ENCODE measurements at regions not wholly inside any gene's neighbourhood (a gene's known extent, or its start where the extent isn't known, plus 50 kb on each side); places are given as distances from the start of the nearest gene placed in this dataset.
A peak's percentile ranks its signal among the peaks of the same experiment; 100 is the strongest.
"Not testable (repeated sequence)": the region's sequence is repeated elsewhere in the genome, so short reads cannot be mapped to it uniquely, and the experiment has no call there.

DNA sequence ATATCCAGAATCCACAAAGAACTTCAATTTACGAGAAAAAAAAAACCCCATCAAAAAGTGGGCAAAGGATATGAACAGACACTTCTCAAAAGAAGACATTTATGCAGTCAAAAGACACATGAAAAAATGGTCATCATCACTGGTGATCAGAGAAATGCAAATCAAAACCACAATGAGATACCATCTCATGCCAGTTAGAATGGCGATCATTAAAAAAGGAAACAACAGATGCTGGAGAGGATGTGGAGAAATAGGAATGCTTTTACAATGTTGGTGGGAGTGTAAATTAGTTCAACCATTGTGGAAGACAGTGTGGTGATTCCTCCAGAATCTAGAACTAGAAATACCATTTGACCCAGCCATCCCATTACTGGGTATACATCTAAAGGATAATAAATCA, 419.9 kb upstream of the DDI1 start:
- intact Hi-C loops (cut with micrococcal nuclease); ATAC-seq; DNase-seq: not testable (repeated sequence)

DNA sequence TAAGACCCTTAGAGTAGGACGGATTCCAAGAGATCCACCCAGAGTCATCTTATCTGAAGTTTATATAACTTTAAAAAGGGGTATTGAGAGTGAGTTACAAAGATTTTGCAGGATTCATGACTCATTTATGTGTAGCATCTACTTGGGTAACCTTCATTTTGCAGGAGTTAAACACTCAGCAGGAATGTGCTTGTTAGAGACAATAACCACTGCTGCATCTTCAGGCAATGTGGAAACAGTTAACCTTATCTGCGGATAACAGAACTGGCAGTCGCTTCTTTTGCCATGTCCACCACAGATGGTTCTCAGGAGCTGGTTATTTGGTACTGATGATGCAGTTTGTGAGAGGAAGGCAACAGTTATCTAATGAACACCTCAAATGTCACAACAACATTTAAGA, 417.9 kb upstream of the DDI1 start:
- no peak for DNase-seq
- ATAC-seq = no peak
- intact Hi-C loops (cut with micrococcal nuclease) = no loop called here

DNA sequence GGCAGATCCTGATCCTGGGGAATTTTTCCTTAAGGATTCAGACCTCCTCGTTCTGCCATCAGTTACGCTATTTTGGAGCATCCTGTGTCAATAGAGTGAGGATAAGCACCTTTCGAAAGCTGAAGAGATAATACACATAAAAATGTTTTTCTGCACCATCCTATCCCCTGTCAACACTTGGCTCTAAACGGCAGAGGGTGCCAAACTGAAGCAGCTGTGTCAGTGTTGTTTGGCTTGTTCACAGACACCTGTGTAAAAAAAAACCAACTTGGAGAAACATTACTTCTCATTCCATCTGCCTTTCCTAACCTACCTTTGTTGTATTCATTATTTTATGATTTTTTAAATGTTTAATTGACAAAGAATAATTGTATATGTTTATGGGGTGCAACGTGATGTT, 417.0 kb upstream of the DDI1 start:
- intact Hi-C loops (cut with micrococcal nuclease) = no loop called here
- DNase-seq = no peak
- no peak for ATAC-seq

DNA sequence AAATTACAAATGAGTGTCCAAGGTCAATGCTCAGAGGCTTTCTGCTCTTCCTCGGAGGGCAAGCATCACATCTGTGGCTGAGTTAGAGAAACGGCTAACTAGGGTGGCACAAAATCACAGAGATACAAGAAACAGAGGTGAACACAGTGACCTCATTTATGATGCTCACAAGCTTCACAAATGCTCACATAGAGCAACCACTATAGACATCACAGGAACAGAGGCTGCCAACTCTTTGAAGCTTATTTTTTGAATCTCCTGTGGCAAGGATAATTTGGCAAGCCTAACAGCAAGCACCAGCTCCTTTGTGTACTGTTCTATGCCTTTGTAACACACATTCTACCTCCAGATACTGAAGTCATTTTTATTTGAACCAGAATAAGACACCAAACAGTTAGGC, 416.5 kb upstream of the DDI1 start:
- DNase-seq (no peak), ATAC-seq (no peak)
- intact Hi-C loops (cut with micrococcal nuclease) = no loop called here

DNA sequence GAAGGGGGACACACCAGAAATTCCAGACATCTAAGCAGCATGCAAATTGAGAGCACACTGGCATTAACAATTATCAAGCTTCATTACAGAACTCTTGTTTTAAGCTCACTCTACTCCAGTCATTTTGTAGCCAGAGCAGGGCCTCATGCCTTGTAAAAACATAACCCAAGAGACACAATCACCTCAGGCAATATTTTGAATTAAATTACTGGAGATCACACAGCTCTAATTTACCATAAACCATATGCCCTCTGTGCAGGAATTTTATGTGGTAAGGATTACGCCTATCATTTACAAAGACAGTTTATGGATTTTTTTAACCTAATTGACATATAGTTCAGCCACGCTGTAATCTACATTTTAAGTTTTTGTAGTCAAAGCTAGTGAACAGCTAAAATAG, 414.1 kb upstream of the DDI1 start:
- ATAC-seq (no peak), DNase-seq (no peak)
- intact Hi-C loops (cut with micrococcal nuclease) = no loop called here

DNA sequence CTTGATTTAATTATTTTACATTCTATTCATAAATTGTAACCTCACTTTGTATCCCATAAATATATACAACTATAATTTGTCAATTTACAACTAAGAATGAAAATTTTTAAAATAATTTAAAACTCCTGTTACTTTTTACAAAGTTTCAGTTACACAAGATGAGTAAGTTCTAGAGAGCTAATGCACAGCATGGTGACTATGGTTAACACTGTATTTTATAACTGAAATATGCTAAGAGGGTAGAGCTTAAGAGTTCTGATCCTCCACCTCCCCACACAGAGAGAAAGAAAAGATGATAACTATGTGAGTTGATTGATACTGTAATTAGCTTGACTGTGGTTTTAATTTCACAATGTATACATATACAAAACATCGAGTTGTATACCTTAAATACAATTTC, 412.5 kb upstream of the DDI1 start:
- intact Hi-C loops (cut with micrococcal nuclease) = no loop called here

DNA sequence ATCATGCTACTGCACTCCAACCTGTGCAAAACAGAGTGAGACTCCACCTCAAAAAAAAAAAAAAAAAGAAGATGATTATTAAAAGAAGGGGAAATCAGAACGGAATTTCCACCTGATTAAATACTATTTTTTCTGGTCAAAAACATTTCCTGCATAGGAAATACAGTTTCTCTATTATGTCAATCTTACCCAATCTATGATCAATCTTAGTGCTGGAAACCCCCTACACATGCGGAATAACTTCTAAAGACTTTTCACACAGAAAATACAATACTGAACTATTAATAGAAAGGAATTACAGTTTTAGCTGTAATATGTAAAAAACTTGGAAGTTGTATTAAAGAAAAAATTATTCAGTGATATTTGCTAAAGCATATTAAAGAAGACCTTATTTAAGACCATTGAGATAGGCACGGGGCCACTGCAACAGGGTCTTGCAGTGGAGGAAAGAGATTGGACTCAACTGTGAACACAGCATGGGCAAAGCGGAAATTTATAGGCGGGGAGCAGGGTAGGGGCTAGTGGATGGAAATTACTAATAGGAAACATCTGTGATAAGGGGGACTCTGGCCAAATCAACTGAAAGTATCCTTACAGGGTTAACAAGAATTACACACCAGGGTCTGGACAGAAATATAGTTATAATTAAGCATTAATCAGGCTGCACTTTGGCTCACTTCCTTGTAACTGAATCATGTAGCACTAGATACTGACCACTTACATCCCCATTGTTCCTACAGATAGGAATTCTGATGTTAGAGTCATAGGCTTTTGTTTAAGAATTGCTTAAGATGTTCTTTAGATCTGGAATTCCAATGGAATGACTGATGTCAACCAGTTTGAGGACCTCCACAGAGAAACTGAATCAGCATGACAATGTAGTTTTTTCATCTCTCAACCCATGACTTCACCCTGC, 411.5 kb upstream of the DDI1 start:
- intact Hi-C loops (cut with micrococcal nuclease) = no loop called here
- ATAC-seq (peak; percentile 43), DNase-seq (no peak)

More for the DNA sequence above, 412.5 kb upstream of the DDI1 start:
- ATAC-seq (no peak), DNase-seq (no peak)

DNA sequence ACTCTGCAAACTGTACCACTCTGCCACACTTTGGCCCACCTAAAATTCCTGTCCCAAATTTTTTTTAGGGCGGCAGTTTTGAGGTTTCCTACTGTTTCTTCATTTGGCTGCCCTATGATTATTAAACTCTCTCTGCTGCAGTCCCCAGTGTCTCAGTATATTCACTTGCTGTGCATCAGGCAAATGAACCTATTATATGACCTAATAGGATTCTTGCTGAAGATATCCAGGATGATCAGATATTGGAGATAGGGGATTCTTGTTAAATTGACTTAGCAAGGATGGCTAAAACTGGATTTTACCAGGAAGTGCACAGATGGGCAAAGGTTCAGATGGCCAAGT, 410.8 kb upstream of the DDI1 start:
- intact Hi-C loops (cut with micrococcal nuclease) = no loop called here
- ATAC-seq = no peak
- no peak for DNase-seq

DNA sequence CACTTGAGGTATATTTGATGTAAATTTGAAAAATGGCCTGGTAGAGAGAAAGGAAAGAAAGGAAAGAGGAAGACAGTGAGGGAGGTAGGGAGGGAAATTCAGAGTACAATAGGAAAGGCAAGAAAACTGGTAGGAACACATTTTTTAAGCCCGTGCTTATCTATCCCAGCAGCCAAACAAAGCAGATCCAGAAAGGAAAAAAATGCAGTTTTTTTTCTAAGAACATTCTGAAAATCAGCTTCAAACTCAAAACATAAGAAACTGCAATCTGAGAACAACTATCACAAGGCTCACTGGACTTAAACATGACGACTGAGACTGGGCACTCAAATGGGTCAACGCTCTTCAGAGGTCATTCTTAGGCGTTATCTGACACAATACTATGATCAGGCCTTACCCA, 408.3 kb upstream of the DDI1 start:
- intact Hi-C loops (cut with micrococcal nuclease) = no loop called here
- no peak for DNase-seq
- no peak for ATAC-seq

DNA sequence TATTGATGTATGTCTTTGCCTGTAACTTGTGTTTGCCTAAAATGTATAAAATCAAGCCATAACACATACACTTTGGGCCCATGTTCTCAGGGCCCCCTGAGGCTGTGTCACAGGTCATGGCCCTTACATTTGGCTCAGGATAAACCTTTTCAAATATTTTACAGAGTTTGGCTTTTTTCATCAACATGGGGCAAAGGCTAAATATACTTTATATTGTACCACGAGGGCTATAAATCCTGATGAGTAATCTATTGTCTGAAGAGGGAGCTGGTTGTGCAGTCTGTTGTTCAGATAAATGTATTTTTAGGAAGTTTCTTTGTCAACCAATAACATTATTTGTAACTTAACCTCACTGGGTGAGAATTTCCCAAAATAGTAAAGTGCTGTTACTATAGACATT, 404.6 kb upstream of the DDI1 start:
- no peak for ATAC-seq
- DNase-seq = no peak
- intact Hi-C loops (cut with micrococcal nuclease) = no loop called here

DNA sequence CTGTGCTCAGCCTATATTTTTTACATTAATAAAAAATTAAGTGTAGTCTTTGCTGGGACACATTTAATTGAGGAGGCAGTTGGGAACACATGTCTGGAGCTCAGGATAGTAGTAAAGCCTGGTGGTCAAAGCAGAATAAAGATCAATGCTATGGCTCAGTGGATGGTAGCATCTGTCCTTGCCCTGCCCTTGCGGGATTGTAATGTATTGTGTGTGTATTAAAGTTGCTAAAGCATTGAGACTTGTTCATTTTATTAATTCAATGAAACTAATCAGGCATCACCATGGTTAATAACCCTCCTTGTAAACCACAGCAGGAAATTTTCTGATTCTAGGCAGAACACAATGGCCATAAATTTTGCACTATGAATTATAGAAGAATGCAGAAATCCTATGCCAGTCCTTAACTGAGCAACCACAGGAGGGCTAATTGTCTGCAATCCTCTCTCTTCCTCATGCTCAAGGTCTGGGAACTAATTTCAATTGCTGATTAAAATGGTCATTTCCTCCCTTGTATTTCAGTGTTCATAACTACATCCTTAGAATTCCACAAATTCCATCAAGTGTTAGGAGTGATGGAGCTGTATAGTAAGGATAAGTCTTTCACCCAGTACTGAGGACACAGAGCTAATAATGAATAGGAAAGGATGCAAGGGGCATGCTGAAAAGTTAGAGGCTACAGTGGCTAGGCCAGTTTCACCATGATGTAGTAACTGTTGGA, 403.2 kb upstream of the DDI1 start:
- ATAC-seq (no peak), DNase-seq (no peak)
- intact Hi-C loops (cut with micrococcal nuclease) = no loop called here

DNA sequence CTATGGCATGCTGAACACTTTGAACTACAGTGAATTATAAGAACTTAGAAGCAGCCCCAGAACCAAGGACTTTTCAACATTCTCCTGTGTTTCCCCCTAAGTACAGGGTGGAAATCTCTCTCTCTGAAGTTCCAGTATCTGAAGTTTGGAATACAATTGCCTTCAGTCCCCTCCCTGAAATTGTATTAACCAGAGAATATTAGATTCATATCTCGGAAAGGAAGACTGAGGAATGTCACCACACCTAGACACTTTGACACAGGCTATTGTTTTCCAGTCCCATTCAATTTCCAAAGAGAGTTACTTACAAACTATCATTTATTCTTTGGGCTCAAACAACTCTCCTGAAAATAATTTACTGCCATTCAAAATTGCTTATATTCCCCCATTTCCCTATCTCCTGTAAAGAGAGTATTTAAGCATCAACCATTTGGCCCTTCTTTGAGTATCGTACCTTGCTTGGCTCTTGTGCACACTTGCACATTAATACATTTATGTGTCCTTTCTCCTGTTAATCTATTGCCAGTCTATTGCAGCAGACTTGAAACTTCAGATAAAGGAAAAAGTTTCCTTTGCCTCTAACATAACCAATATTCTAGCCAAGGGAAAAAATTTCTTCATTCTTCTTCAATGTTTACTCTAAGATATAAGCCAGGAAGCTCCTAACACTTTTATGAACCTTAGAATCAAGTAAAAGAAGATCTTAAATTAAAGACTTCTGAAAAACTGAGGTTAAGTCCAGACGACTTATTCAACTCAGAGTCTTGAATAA, 402.4 kb upstream of the DDI1 start:
- no peak for ATAC-seq
- no peak for DNase-seq
- intact Hi-C loops (cut with micrococcal nuclease) = no loop called here

DNA sequence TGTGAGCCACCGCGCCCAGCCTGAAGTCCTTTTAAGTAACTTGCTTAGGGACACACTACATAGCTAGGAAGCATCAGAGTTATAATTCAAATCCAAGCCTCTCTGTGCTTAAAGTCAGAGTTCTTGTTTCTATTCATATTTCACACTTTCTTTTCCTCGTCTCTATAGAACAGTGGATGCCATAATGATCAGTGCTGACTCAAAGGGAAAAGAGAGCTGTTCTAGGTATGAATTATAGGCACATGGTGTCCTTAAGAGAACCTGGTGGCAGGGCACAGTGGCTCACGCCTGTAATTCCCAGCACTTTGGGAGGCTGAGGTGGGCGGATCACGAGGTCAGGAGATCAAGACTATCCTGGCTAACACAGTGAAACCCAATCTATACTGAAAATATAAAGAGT, 400.2 kb upstream of the DDI1 start:
- intact Hi-C loops (cut with micrococcal nuclease) = no loop called here
- DNase-seq (no peak), ATAC-seq (no peak)

DNA sequence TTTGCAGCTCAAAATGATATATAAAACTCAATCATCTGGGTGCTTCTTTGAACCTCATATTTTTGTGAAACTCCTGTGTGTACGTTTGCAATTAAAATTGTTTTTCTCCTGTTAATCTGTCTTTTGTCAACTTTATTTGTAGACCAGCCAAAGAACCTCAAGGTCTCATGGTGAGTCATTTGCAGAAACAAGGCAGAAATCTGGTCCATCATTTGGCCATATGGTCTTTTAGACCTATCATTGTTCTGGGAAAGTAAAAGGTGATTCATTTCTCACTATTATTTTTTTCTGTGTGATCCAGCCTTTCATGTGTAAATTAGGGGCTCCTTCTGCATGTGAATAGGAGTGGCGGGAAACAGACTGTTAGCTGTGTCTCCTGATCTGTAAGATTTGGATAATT, 399.1 kb upstream of the DDI1 start:
- ATAC-seq (no peak), DNase-seq (no peak)
- intact Hi-C loops (cut with micrococcal nuclease) = no loop called here

DNA sequence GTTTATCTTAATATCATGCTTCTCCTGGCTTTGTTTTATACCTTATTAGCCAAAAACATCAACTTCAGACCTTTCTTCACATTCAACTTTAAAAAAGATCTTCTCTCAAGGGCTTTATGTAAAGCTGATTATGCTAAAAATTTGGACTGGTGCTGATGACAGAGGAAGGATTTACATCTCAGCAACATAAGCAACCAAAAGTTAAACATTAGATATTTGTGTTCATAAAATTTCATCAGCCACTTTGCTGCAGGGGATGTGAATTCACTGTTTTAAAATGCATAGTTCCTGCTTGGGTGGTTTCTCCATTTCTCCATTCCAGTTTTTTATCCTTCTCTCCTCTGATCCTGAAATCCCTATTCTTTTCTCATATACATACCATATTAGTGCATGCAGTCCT, 398.6 kb upstream of the DDI1 start:
- intact Hi-C loops (cut with micrococcal nuclease) = no loop called here
- DNase-seq (no peak), ATAC-seq (no peak)

DNA sequence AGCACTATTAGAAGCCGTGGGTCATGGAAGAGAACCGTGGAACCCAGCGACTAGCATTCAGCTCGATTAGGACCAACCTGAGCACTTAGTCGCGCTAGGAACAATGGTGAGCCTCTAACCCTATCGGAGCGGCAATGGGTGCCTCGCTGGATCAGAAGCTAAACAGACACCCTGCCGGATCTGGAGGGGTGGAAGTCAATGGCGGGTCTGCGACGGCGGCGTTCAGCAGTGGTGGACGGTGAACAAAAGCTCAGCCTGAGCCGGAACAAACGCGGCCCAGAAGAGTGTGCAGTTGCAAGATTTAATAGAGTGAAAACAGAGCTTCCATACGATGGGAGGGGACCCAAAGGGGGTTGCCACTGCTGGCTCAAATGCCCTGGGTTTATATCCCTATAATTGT, 391.8 kb upstream of the DDI1 start:
- DNase-seq = peak; percentile 22
- ATAC-seq = no peak
- intact Hi-C loops (cut with micrococcal nuclease) = no loop called here

DNA sequence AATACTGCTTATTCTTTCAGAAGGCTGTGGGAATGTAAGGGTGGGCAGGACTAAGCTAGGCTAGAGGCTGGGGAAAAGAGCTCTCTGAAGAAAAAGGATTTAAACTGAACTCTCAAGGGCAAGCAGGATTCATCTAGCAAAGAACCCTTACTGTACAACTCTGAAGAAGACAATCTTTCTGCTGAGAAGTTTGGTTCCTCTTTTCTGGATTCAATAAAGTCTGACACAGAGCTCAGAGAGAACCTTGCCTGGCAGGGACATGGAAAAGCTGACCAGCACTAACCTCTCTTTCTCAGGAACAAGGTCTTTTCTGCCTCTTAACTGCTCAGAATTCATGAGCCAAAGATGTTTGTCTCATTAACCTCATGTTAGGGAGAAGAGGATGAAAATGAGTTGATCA, 388.4 kb upstream of the DDI1 start:
- ATAC-seq = no peak
- intact Hi-C loops (cut with micrococcal nuclease) = no loop called here
- DNase-seq = no peak

DNA sequence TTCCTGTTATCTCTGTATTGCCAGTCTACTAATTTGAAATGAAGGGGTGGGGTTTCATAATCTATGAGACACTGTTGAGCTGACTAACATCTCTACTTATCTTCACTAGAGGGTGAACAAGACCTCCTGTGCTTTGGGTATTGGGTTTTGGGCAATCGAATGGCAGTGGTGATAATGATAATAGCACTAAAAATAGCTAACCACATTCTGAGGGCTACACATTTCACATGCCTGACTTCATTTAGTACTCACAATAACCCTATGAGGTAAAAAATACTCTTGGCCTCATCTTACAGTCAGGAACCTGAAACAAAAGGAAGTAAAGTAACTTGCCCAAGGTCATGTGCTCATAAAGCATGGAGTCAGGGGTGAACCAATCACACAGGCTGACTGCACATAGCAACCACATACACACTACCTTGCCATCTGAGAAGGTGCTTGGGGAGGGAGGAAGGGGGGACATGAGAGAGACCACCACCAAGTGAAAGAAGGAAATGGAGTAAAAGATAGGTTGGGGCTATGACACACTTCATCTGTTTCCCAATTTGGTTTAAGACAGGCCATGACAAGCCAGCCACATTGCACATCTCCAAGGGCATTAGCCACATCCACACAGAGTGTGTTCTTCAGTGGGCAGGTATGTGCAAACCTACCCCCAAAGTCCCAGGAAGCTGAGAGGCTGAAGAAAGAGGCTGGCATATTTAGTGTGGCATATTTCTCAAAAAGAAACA, 387.6 kb upstream of the DDI1 start:
- DNase-seq = no peak
- ATAC-seq = no peak
- intact Hi-C loops (cut with micrococcal nuclease) = no loop called here

DNA sequence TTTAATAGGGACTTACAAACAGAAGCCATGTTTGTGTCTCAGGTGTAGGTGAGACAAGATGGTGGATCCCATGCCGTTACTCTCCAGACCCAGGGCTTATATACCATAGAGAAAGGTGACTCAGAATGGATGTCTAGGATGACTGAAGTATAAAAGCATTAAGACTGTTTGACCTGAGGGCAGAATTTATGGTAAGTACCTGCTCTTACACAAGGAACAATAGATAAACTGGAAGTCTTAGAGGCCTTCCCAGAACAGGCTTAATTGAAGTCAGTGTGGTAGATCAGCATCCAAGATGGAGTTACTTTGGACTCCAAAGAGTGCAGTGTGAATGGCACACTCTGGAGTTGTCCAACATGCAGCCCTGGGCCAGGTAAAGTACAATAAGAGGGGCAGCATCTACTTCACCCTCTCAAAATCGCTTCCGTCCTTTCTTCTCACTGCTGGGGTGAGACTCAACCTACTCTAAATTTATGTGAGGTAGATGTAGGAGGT, 387.0 kb upstream of the DDI1 start:
- ATAC-seq (no peak), DNase-seq (no peak)
- intact Hi-C loops (cut with micrococcal nuclease) = no loop called here
